K562 (cell line): ENCODE measurements at regions not wholly inside any gene's neighbourhood (a gene's known extent, or its start where the extent isn't known, plus 50 kb on each side); places are given as distances from the start of the nearest gene placed in this dataset.

Experiments used
- CREB3 ChIP-seq: fragments of 450-650 bp; conservative IDR thresholded peaks from 2 replicates; pipeline ENCODE4 v1.6.1; 2016; ENCODE audit warnings: missing genetic modification characterization, low read depth, mild to moderate bottlenecking, missing compliant biosample characterization, moderate library complexity
- CTCF ChIP-seq, 3 experiments: IDR thresholded peaks in 2 of 3; conservative IDR thresholded peaks in 1 of 3; 2 replicates each; pipeline ENCODE4 v1.5.1; 2011 to 2012; ENCODE audit warnings: low read length in 3 of 3, mild to moderate bottlenecking in 3 of 3, control low read depth in 2 of 3, improper control_type of control experiment in 1 of 3, inconsistent platforms in 1 of 3, low read depth in 1 of 3, mixed read lengths in 1 of 3, moderate library complexity in 1 of 3; ENCODE audit not compliant: insufficient read depth in 2 of 3
- ELF1 ChIP-seq: fragments of 200-800 bp; sonication (Bioruptor generic); IDR thresholded peaks from 2 replicates; pipeline ENCODE4 v1.6.1; 2016; ENCODE audit warnings: missing genetic modification characterization, missing compliant biosample characterization
- GATA2 ChIP-seq: sonication (generic); formaldehyde crosslinking; IDR thresholded peaks from 2 replicates; pipeline ENCODE4 v1.4.0; 2020; ENCODE audit warnings: mild to moderate bottlenecking, missing genetic modification reagents
- MAX ChIP-seq: sonication (generic); formaldehyde crosslinking; IDR thresholded peaks from 2 replicates; pipeline ENCODE4 v1.9.0; 2022; ENCODE audit warnings: mild to moderate bottlenecking, missing genetic modification reagents
- MITF ChIP-seq: IDR thresholded peaks from 2 replicates; pipeline ENCODE4 v1.6.1; 2014; ENCODE audit warnings: antibody characterized with exemption
- STAG1 ChIP-seq: sonication (generic); formaldehyde crosslinking; IDR thresholded peaks from 2 replicates; pipeline ENCODE4 v1.5.0; 2020; ENCODE audit warnings: missing genetic modification reagents, borderline replicate concordance
- USF2 ChIP-seq: sonication (generic); formaldehyde crosslinking; IDR thresholded peaks from 2 replicates; pipeline ENCODE4 v1.5.0; 2020; ENCODE audit warnings: missing genetic modification reagents
- YY1 ChIP-seq, 3 experiments: IDR thresholded peaks; 2 replicates each; pipeline ENCODE4 v1.6.1; 2011; ENCODE audit warnings: low read length in 2 of 3, mild to moderate bottlenecking in 2 of 3, moderate library complexity in 2 of 3, borderline replicate concordance in 1 of 3, control low read depth in 1 of 3, low read depth in 1 of 3; ENCODE audit not compliant: insufficient read depth in 3 of 3, insufficient replicate concordance in 2 of 3, control insufficient read depth in 1 of 3, insufficient read length in 1 of 3; ENCODE audit errors: extremely low read depth in 1 of 3

- no peak for TF ChIP-seq YY1 (IDR thresholded peaks at IDR 0.05; ENCODE audit: borderline replicate concordance in 1 of 3, control insufficient read depth in 1 of 3, extremely low read depth in 1 of 3, insufficient read depth in 3 of 3, insufficient read length in 1 of 3, insufficient replicate concordance in 2 of 3, low read depth in 1 of 3, low read length in 2 of 3)
- no peak for TF ChIP-seq USF2 (CRISPR knock-in tag)
- TF ChIP-seq MAX (CRISPR knock-in tag) = no peak
- no peak for TF ChIP-seq CTCF (IDR thresholded peaks at IDR 0.05 in 2 of 3, conservative IDR thresholded peaks at IDR 0.05 in 1 of 3; ENCODE audit: insufficient read depth in 2 of 3, low read depth in 1 of 3, low read length in 3 of 3)
- TF ChIP-seq MITF = no peak
- TF ChIP-seq GATA2 = no peak
- TF ChIP-seq ELF1 (tag) = no peak
- TF ChIP-seq CREB3 (tag) = no peak
- TF ChIP-seq STAG1 (CRISPR knock-in tag) = no peak
Measured at GRCh38 chr1:37174341-37174740, 140.0 kb upstream of the GRIK3 start.
